ENCODE measurements at regions not wholly inside any gene's neighbourhood (a gene's known extent, or its start where the extent isn't known, plus 50 kb on each side); places are given as distances from the start of the nearest gene placed in this dataset.

DNA sequence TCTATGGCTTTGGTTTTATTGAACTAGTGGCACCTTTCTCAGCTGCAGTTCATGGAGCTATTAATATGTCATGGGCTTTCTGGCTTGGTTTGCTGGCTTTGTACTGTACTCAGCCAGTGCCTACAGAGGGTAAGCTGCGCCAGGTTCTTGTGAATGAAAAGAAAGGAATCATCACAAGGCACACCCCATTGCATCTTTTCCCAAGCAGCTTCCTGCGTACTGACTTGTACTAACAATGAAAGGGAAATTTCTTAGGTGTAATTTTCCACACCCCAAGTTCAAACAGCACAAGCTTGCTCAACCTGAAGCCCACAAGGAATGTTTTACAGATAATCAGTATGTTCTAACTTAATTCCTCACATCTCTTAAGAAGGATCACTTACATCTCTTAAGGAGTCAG lies 78.0 kb upstream of the TNFSF18 start:
- DNase-seq (ENCODE audit: low spot score), result no peak

- no peak for DNase-seq (ENCODE audit: low spot score)
These were observed 76.9 kb upstream of the TNFSF18 start for GRCh38 chr1:173127369-173128307.

GRCh38 chr1:173126421-173126820 lies 75.7 kb upstream of the TNFSF18 start:
- DNase-seq (ENCODE audit: low spot score), result no peak

DNA sequence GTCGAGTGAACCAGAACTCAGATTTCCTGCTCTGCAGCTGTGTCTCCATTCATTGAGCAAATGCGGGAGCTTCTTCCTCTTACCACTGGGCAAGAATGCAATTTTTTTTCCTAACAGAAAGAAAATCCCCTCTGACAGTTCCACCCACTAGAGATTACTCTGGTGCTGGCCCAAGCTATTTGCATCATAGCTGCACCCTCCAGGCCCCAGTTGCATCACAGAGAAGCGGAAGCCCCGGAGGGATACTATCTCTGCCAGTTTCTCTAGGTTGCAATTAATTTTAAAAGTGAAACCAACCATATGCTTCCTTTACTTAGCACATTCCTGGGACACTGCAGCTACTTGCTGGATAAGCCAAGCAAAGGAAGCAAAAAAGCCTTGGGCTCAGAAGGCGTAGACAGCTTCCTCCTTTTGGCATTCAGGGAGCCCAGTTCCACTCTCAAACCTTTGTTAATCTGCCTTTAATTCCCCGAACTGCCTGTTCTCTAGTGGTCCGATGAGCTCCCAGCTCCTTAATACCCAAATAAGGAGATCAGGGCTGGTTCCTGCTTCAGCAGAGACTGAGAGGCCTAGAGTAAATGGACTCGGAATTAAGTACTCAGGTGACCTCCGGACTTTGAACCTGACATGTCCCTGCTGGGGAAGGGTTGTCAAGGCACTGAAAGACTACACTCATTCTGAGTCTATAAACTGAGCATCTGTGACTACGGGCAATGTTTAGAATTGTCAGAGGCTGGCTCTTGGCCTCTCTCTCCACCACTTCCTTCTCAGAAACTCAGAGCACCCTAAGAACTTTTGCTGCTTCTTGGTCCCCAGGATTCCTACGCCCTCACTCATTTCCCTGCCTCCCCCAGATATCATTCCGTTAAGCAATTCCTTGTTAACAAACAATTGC lies 72.5 kb upstream of the TNFSF18 start:
- peak; percentile 80 for DNase-seq (ENCODE audit: low spot score)

DNA sequence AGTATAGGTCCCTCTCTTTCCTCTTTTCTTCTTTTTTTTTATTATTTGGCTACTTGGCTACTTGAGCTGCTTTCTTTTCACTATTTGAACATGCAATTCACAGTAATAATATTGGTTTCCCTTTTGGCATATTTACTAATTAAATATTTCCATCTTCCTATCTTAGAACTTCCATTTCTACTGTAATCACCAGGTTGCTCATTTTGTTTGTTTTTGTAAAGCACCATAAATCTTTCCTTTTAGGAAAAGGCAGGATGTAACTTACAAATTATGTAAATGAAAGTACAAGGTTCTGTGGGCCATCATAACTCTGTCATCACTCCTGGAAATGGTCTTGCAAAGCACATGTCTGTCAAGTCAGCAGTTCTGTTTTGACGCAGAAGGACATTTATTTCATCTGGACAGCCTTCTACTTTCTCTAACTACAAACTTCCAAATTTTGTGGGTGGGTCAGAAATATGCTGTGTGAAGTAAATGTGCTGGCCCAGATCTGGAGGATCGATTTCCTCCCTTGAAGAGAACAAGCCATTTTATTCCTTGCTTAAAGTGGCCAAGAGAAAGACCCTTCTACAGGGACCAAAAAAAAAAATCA lies 71.7 kb upstream of the TNFSF18 start:
- DNase-seq (ENCODE audit: low spot score), result no peak

DNA sequence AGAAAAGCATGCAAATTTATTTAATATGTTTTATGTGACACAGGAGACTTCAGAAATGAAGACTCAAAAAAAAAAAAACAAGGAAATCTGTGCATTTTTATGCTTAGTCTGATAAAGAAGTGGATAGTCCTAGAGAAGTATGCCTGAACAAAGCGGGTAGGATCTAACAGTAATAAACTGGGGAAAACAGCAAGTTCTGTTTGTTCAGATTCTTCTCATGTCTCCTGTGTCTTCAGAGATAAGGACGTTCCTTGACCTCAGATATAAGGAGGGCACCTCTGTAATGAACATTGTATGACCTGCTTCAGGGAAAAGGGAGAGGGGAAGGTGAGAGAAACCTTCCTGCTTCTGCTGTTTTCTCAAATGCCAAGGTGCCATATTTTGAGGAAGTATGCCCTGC lies 67.7 kb upstream of the TNFSF18 start:
- DNase-seq (ENCODE audit: low spot score), result no peak

GRCh38 chr1:173117761-173118160 lies 67.0 kb upstream of the TNFSF18 start:
- no peak for DNase-seq (ENCODE audit: low spot score)

DNA sequence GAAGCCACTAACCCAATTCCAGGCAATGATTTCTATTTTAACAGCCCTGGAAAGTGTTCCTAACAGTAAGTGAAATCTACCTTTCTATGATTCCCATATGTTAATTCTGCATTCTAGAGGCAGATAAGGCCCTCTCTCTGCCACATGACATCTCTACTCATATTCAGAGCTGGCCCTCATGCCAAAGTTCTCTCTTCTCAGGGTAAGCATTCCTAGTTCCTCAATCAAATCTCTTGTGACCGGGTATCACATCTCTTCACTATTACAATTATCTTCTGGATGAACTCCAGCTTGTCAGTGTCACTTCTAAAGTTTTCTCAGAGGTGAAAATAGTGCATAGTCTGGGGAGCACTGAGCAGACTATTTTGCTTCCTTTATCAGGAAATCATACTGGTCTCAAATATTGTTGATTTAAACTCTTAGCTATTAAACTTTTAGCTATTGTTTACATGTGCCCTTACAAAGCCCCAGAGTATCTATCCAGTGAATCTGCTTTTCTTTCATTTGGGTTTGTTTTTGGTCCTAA lies 66.4 kb upstream of the TNFSF18 start:
- DNase-seq (ENCODE audit: low spot score), result no peak

GRCh38 chr1:173114346-173114745 lies 63.6 kb upstream of the TNFSF18 start:
- DNase-seq (ENCODE audit: low spot score), result no peak

GRCh38 chr1:173113015-173113741 lies 62.4 kb upstream of the TNFSF18 start:
- DNase-seq (ENCODE audit: low spot score), result no peak

DNA sequence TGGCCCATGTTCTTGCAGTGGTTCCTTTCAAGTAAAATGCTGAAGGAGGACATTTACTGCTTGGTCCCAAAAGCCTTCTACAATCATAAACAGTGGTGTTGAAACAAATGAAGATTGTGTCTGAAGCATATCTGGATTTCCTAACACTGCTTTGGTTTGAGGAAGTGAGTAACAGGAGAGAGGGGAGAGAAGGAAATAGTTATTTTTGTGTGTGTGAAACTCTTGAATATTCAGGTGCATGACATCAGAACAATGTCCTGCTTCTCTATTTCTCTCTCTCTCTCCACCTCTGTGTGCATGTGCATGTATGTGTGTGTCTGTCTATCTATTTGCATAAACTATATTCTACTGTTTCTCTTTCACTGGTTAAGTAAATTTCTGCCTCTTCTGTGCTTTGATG lies 61.4 kb upstream of the TNFSF18 start:
- DNase-seq (ENCODE audit: low spot score), result no peak

- no peak for DNase-seq (ENCODE audit: low spot score)
These were observed 57.0 kb upstream of the TNFSF18 start for GRCh38 chr1:173107696-173108095.

DNA sequence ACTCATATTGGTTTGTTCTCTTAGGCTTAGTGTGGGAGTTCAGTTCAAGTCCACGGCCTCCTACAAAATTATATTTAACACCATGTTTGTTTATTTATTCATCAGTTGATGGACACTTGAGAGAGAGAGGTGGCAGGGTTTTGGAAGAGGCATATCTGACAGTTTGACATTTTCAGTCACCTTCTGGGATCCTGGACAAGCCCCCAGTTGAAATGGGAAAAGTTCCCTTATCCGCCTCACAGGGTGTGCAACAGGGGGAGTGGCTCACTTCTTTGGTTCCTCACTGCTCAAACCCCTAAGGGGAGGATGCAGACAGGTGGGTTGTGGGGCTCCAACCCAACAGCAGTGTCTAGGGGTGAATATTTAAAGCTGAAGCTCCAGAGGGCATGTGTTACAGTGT lies 52.3 kb upstream of the TNFSF18 start:
- DNase-seq (ENCODE audit: low spot score), result no peak

GRCh38 chr1:173101589-173101988 lies 50.8 kb upstream of the TNFSF18 start:
- DNase-seq (ENCODE audit: low spot score), result no peak

- no peak for DNase-seq (ENCODE audit: low spot score)
These were observed 49.9 kb upstream of the TNFSF18 start for GRCh38 chr1:173100476-173101107.

Data from ureter (tissue), 1 donor.